A549 (cell line): ENCODE measurements at regions not wholly inside any gene's neighbourhood (a gene's known extent, or its start where the extent isn't known, plus 50 kb on each side); places are given as distances from the start of the nearest gene placed in this dataset.

Experiments used
- CTCF ChIP-seq: fragments of >200 bp; sonication (Bioruptor Twin); formaldehyde crosslinking; IDR thresholded peaks from 3 replicates; pipeline ENCODE4 v1.5.1; 2016
- EP300 ChIP-seq, 2 experiments: fragments of >200 bp; sonication (Bioruptor Twin); formaldehyde crosslinking; IDR thresholded peaks; 2 replicates in 1 of 2; 3 replicates in 1 of 2; pipeline ENCODE4 v1.6.1; 2016 to 2017
- KDM1A ChIP-seq: fragments of 200-600 bp; sonication (generic); IDR thresholded peaks from 2 replicates; pipeline ENCODE4 v1.6.1; 2016; ENCODE audit warnings: low read depth, mild to moderate bottlenecking
- MAX ChIP-seq: IDR thresholded peaks from 2 replicates; pipeline ENCODE4 v1.6.1; 2012
- POLR2A ChIP-seq: IDR thresholded peaks from 2 replicates; pipeline ENCODE4 v1.6.1; 2012; ENCODE audit warnings: mild to moderate bottlenecking, low read length

- TF ChIP-seq KDM1A (no peak), POLR2A (no peak), CTCF (no peak), EP300 (IDR thresholded peaks at IDR 0.05) (no peak), MAX (no peak)
These were observed 200.4 kb downstream of the SREK1 start for GRCh38 chr5:66344544-66344943.
